GM21447 (cell line): ENCODE measurements at regions not wholly inside any gene's neighbourhood (a gene's known extent, or its start where the extent isn't known, plus 50 kb on each side); places are given as distances from the start of the nearest gene placed in this dataset.
"Not testable (repeated sequence)": the region's sequence is repeated elsewhere in the genome, so short reads cannot be mapped to it uniquely, and the experiment has no call there.

ENCODE experiments used
- ATAC-seq: cut with Tn5 transposase; IDR thresholded peaks from one replicate; pipeline ENCODE4 v1.9.1; 2021; ENCODE audit not compliant: unreplicated experiment

DNA sequence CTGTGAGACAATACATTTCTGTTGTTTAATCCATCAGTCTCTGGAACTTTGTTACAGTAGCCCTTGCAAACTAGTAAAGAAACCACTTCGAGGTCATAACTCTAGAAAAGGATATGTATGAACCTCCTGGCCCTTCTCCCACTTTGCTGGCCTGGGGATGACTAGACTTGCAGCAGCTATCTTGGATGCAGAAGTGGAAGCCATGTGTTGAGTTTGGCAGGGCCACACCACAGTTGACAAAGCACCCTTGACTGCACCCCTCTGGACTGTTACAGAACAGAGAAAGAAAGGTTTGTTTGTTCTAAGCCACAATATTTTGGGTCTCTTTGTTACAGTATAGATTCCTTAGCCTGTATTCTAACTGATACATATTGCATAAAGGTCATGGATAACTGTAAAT, 183.2 kb upstream of the TAS2R1 start:
- ATAC-seq: no peak

GRCh38 chr5:9807366-9807765, 177.2 kb upstream of the TAS2R1 start:
- ATAC-seq: not testable (repeated sequence)

DNA sequence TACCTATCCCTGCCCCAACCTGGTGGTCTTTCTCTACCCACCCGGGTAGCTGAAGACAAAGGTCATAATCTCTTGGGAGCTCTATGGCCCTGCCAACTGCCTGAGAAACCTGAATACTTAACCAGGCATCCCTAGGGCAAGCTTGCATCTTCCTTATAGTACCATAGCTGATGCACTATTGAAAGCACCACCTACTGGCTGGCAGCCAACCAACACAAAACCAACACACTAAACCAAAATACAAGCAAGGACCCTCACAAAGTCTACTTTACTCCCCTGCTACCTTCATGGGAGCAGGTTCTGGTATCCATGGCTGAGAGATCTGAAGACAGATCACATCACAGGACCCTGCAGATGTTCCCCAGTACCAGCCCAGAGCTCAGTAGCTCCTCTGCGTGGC, 171.8 kb upstream of the TAS2R1 start:
- no peak for ATAC-seq

- ATAC-seq: no peak
These were observed 169.5 kb upstream of the TAS2R1 start for GRCh38 chr5:9799606-9800005.

DNA sequence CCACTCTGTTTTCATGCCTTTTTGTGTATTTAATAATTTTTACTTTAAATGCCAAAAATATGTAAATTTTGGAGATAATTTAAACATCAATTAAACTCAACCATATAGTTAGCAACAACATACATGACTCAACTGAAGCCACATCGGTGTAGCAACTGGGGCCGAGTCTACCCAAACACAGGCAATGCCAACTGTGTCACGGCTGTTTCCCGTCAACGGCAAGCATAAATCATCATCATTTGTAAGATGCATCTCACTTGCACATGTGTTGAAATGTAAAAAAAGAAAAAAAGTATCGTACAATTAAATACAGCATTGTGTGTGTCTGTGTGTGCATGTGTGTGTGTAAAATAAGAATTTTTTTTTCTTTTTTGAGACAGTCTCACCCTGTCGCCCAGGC, 160.1 kb upstream of the TAS2R1 start:
- ATAC-seq: no peak

DNA sequence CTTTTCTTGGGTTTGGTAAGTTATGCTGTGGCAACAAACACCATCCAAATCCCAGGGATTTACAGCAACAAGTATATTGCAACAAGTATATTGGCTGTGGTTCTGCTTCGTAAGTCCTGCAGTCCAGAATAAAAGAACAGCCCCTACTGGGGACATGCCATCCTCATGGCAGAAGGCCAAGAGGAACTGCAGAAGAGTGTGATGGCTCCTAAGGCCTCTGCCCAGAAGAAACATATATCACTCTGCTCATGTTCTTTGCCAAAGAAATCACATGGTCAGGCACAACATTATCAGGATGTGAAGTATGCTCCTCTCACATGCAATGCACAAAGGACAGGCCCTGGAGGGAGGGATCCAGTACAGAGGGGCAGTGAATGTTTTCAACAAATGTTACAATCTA, 159.6 kb upstream of the TAS2R1 start:
- ATAC-seq: no peak

DNA sequence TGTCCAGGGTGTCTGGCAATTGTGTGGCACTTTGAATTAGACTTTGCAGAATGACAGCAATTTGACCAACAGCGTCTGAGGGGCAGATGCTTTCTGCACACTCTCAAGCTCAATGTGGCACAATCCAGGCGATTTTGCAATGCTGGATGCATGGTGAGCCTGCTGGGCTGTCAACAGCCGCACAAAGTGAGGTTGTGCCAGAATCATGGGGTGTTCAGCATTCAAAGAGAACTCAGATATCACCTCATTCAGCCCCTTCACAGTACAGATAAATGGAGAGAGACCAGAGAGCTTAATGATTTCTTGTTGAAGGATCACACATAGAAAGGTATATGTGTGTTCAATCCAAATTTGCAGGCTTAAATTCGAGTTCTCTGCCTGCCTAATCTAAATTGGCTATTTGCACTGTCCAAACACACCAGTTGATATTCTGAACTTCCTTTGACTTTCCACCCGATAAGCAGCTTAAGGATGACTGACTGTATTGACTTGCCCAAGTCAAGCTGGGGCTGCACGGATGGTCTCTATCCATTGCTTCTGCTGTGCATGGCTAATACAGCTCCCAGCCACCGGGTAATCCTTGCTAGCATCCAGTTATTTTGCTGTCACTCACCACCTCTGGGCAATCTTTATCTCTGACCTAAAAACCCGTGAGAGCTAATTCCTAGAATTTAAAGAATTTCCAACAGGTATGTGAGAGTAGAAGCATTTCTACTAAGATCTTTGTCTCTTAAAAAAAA, 157.9 kb upstream of the TAS2R1 start:
- no peak for ATAC-seq

- ATAC-seq: no peak
These were observed 156.5 kb upstream of the TAS2R1 start for GRCh38 chr5:9786380-9787360.

DNA sequence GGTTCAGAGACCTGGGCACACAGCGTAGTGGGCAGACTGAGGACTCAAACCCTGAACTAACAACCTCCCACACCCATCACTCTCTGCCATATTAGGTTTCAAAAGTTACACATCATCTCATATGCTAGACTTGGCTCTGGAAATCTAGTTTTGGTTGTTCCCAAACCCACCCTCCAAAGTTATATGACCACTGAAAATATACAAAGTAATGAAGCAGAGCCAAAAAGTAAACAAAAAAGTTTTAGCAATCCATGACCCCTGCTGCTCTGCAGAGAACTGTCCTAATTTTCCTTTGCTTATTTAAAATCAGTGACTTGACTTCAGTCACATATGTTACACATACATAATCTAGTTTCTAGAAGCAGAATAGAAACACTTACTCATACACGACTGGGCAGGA, 155.6 kb upstream of the TAS2R1 start:
- no peak for ATAC-seq

- ATAC-seq: no peak
These were observed 154.1 kb upstream of the TAS2R1 start for GRCh38 chr5:9784231-9784630.

DNA sequence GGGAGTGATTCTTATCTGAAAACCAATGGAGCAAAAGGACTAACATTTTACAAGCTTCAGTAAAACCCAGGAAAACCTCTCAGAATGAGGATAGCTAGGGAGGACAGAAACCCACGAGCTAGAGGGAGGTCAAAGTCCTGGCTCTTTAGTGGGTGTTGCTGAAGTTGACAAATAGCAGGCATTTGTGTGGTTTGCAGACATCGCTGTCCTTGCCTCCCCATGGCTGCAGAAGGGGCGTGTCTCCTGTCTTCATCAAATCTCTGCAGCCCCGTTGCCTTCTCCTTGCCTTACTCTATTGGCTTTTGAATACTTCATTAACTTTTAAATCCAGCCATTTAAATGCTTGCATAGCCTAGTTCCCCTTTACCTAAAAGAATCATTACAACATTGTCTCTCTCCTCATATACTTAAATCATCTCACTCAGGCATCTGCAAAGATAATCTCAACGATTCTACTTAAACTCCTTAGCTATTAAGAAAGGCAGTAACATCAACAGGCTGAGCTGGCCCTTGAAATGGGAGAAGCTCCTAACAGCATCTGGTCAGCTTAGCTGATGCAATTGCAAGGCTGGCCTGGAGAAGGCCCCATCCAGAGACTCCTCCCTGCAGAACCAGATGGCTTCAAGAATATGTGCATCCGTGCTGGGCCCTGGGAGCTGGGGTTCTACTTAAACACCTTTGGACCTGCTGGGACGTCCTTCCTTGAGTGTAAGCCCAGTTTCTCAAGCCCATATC, 152.8 kb upstream of the TAS2R1 start:
- no peak for ATAC-seq

DNA sequence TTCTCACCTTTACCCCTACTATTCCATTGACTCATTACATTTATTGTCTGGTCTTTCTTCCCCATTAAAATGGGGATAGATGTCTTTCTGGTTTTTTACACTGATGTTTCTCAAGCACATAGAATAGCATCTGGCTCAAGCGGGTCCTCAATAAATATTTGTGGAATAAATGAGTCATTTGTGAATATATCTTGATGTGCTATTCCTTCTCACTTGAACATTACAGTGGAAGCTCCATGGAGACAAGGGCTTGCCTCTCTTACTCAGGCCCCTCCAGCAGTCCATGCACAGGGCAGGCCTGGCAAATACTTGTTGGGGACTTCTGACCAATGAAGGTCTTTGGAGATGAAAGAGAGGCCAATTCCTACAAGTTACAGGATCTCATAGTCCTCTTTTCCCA, 151.7 kb upstream of the TAS2R1 start:
- no peak for ATAC-seq

DNA sequence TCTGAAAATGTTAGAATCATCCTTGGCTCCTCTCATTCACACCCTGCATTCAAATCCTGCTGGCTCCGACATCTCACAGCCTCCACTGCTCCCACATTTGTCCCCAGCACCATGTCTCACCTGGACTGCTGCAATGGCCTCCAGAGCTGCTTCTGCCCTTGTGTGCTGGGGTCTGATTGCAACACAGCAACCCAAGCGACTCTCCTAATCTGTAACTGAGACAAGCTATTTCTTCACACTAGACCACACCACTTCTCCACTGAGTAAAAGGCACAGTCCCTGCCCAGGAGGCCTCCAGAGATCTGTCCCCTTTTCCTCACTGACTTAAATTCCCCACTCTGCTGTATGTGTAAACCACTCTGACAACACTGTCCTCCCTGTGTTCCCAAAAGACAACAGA, 151.1 kb upstream of the TAS2R1 start:
- ATAC-seq: no peak

DNA sequence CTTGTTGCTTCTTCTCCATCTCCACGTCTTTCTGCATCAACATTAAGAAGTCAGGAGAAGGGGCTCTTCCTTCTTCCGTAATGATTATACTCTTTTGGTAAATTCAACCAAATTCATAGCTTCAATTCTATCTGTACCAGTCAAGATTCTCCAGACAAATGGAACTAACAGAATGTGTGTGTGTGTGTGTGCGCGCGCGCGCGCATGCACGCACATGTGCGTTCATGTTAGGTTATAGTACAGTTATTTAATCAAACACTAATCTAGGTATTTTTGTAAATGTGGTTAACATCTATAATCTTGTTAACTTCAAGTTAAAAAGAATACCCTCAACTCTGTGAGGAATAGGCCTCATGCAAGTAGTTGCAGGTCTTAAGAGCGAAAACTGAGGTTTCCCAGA, 150.3 kb upstream of the TAS2R1 start:
- no peak for ATAC-seq

- no peak for ATAC-seq
These were observed 146.4 kb upstream of the TAS2R1 start for GRCh38 chr5:9776525-9776924.

- ATAC-seq: no peak
These were observed 145.2 kb upstream of the TAS2R1 start for GRCh38 chr5:9775339-9775738.

GRCh38 chr5:9774472-9775079, 144.4 kb upstream of the TAS2R1 start:
- ATAC-seq: no peak

DNA sequence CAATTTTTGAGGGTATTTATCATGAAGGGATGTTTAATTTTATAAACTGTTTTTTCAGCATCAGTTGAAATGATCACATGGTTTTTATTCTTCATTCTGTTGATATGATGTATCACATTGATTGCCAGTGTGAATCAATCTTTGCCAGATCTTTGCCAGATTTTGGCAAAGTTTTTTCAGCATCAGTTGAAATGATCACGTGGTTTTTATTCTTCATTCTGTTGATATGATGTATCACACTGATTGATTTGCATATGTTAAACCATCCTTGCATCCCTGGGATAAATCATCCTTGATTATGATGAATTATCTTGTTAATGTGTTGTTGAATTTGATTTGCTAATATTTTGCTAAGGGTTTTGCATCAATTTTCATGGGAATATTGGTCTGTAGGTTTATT, 140.9 kb upstream of the TAS2R1 start:
- ATAC-seq: no peak

DNA sequence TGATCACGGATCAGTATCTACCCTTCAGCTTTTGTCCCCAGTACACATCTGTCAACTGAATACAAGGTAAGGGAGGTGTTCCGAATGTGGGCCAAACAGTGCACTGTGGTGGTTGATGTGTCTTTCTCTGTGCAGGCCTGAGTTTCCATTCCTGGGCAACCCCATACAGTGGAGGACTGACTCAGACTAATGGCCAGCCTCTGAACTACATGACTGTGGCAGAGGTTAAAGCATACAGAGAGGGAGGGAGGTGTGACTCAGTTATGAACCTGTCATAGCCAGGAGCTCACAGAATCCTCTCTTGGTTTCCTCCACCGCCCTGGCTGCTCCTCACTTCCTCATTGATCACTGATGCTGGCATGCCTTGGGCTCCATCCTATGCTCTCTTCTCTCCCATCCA, 136.4 kb upstream of the TAS2R1 start:
- no peak for ATAC-seq

- ATAC-seq: no peak
These were observed 135.4 kb upstream of the TAS2R1 start for GRCh38 chr5:9765419-9766140.
